GM12891 (cell line): ENCODE measurements at regions not wholly inside any gene's neighbourhood (a gene's known extent, or its start where the extent isn't known, plus 50 kb on each side); places are given as distances from the start of the nearest gene placed in this dataset.

Experiments
- DNase-seq: peaks from one replicate; pipeline ENCODE4 v3.0.0; 2011; ENCODE audit warnings: low spot score; ENCODE audit not compliant: insufficient read length
- FAIRE-seq: peaks from 2 replicates; lab custom pipeline; 2011; peaks lifted over from hg19 to GRCh38; lab: Jason Lieb, UNC
- PAX5 ChIP-seq: IDR thresholded peaks from 2 replicates; pipeline ENCODE4 v1.6.1; 2011; ENCODE audit warnings: low read length, moderate library complexity, mild to moderate bottlenecking; ENCODE audit not compliant: insufficient read depth, severe bottlenecking
- POLR2A ChIP-seq: IDR thresholded peaks from 2 replicates; pipeline ENCODE4 v1.6.1; 2011; ENCODE audit warnings: low read depth, low read length, control low read depth
- POLR2AphosphoS5 ChIP-seq: IDR thresholded peaks from 2 replicates; pipeline ENCODE4 v1.6.1; 2011; ENCODE audit warnings: low read depth, low read length, control low read depth
- POU2F2 ChIP-seq: IDR thresholded peaks from 2 replicates; pipeline ENCODE4 v1.6.1; 2011; ENCODE audit warnings: low read depth, mild to moderate bottlenecking, control low read depth, low read length, moderate library complexity
- SPI1 ChIP-seq: IDR thresholded peaks from 2 replicates; pipeline ENCODE4 v1.6.1; 2011; ENCODE audit warnings: low read depth, low read length, control low read depth
- TAF1 ChIP-seq: IDR thresholded peaks from 2 replicates; pipeline ENCODE4 v1.6.1; 2011; ENCODE audit warnings: low read depth, low read length, control low read depth

GRCh38 chr11:91396236-91397133 lies 828.1 kb upstream of the FAT3 start:
- TF ChIP-seq POU2F2 (no peak), TAF1 (no peak), POLR2A (no peak), SPI1 (no peak), PAX5 (no peak), POLR2AphosphoS5 (no peak)
- DNase-seq: no peak
- FAIRE-seq: no peak

- FAIRE-seq (no peak), DNase-seq (no peak)
- TF ChIP-seq POU2F2 (no peak), POLR2AphosphoS5 (no peak), PAX5 (no peak), SPI1 (no peak), POLR2A (no peak), TAF1 (no peak)
These were observed 829.7 kb upstream of the FAT3 start for GRCh38 chr11:91394727-91395414.

GRCh38 chr11:91394073-91394726 lies 830.4 kb upstream of the FAT3 start:
- TF ChIP-seq POLR2A: no peak
- no peak for TF ChIP-seq PAX5
- no peak for TF ChIP-seq SPI1
- no peak for TF ChIP-seq POU2F2
- no peak for TF ChIP-seq TAF1
- no peak for TF ChIP-seq POLR2AphosphoS5
- DNase-seq (no peak), FAIRE-seq (no peak)

GRCh38 chr11:91382946-91383345 lies 841.7 kb upstream of the FAT3 start:
- DNase-seq (no peak), FAIRE-seq (no peak)
- TF ChIP-seq PAX5 (no peak), POLR2A (no peak), POLR2AphosphoS5 (no peak), POU2F2 (no peak), SPI1 (no peak), TAF1 (no peak)

- TF ChIP-seq POLR2AphosphoS5: no peak
- no peak for TF ChIP-seq PAX5
- TF ChIP-seq POU2F2: no peak
- no peak for TF ChIP-seq SPI1
- no peak for TF ChIP-seq POLR2A
- DNase-seq (no peak), FAIRE-seq (no peak)
These were observed 849.8 kb upstream of the FAT3 start for GRCh38 chr11:91374794-91375193.

GRCh38 chr11:91373497-91373896 lies 851.1 kb upstream of the FAT3 start:
- DNase-seq: no peak
- no peak for FAIRE-seq
- TF ChIP-seq SPI1 (no peak), PAX5 (no peak), POU2F2 (no peak), TAF1 (no peak), POLR2A (no peak), POLR2AphosphoS5 (no peak)

- no peak for TF ChIP-seq POU2F2
These were observed 857.8 kb upstream of the FAT3 start for GRCh38 chr11:91366816-91367215.

GRCh38 chr11:91365986-91366585 lies 858.5 kb upstream of the FAT3 start:
- FAIRE-seq: no peak
- no peak for DNase-seq
- TF ChIP-seq TAF1: no peak

More at GRCh38 chr11:91366816-91367215, 857.8 kb upstream of the FAT3 start:
- DNase-seq (no peak), FAIRE-seq (no peak)

- TF ChIP-seq POLR2A: no peak
- TF ChIP-seq POU2F2: no peak
- TF ChIP-seq TAF1: no peak
- no peak for TF ChIP-seq SPI1
- FAIRE-seq (no peak), DNase-seq (no peak)
These were observed 873.7 kb upstream of the FAT3 start for GRCh38 chr11:91350931-91351330.

- no peak for DNase-seq
- no peak for FAIRE-seq
These were observed 897.9 kb upstream of the FAT3 start for GRCh38 chr11:91326751-91327150.

More at GRCh38 chr11:91326751-91327150, 897.9 kb upstream of the FAT3 start:
- TF ChIP-seq PAX5 (no peak), SPI1 (no peak), POU2F2 (no peak), TAF1 (no peak), POLR2AphosphoS5 (no peak), POLR2A (no peak)
